HG03095 (cell line): ENCODE measurements at regions not wholly inside any gene's neighbourhood (a gene's known extent, or its start where the extent isn't known, plus 50 kb on each side); places are given as distances from the start of the nearest gene placed in this dataset.

Experiments
- ATAC-seq: cut with Tn5 transposase; IDR thresholded peaks from one replicate; pipeline ENCODE4 v1.9.1; 2021; ENCODE audit warnings: moderate library complexity; ENCODE audit not compliant: unreplicated experiment

DNA sequence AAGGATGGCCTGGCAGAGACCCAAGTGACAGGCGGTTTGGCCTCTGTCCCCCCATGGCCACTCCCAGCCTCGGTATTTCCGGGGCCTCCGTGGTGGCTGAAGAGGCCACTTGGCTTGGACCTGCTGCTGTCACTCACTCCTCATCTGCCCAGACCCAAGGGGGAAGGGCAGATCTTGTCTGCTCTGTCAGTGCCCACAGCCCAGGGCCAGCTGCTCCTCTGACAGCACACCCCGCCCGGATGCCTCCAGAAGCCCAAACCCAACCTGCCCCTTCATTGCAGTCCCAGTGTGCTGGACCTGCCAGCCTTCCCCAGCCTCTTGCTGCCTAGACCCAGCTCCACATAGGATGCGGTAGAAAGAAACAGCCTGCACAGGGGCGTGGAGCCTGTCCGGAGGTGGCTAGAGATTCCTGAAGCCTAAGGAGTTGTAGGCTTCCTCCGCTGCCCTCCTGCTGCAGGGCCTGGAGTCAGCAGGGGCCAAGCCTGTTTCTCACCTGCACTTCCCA lies 52.0 kb downstream of the MAGEF1 start:
- no peak for ATAC-seq

DNA sequence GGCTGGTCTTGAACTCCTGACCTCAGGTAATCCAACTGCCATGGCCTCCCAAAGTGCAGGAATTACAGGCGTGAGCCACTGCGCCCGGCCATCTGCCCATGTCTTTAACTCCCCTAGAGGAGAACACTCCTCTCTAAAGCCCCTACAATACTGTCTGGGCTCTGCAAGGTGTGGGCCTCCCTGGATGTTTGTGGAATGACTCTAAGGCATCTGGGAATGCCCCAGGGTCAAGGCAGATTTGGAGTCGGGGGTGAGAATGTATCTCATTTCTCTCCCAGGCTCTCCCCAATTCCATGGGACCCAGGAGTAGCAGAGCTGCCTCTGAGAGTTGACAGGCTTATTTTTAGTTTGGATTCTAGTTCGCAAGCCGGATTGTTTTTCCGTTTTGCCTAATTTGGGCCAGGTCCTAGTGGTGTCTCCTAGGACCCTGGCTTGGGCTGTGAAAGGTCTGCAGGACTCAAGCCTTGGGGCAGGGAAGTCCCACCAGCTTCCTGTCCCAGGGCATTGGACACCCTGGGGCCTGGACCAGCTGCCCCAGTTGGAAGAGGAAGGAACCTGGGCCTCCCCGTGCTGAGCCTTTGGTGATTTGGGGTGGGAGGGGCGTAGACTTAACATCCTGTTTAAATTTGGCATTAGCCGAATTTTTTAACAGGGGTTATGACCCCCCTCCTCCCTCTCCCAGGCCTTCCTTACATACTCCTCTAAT lies 53.5 kb downstream of the MAGEF1 start:
- ATAC-seq: no peak

DNA sequence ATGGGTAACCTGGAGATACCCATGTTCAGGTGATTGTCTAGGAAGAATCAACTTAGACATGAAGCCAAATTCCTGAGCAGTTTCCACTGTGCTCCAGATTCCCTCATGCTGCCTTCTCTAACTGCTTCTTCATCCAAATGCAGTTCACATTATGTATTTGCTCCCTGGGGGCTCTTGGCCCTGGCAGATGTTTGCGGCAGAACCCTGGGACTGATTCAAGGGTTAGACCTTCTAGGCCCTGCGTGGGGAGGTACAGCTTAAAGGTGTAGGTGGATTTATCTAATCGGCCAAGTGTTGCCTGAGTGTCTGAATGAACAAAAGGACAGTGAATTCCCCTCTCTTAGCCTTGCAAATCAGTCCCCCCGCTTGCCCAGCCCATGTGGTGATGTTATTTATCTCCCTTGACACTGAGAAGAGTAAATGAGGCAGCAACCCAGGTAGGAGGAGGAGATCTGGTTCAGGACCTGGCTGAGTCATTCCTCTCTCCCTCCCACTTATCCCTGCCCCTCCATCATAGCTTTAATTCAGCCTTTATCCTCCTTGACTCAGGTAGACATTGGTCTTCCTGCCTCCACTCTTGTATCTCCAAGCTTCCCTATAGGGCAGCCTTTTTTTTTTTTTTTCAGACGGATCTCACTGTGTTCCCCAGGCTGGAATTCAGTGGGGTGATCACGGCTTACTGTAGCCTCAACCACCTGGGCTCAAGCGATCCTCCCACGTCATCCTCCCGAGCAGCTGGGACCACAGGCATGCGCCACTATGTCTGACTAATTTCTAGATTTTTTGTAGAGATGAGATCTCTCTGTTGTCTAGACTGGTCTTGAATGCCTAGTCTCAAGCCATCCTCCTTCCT lies 54.8 kb downstream of the MAGEF1 start:
- peak; percentile 87 for ATAC-seq

DNA sequence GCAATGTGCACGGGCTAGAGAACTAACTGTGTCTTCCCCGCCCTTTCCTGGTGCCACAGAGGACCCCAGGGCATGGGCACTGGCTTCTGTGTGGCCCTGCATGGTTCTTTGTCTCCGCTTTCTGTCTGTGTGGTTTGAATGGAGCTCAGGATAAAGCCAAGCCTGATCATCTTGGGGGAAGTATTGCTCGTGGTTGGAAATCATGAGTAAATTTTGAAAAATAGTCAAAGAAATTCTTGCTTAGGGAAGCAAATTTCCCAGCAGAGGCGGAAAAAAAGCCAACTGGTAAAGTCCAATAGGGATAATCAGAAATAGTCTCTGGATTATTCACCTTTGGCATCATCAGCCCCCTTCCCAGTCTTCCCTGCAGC lies 55.4 kb downstream of the MAGEF1 start:
- no peak for ATAC-seq

DNA sequence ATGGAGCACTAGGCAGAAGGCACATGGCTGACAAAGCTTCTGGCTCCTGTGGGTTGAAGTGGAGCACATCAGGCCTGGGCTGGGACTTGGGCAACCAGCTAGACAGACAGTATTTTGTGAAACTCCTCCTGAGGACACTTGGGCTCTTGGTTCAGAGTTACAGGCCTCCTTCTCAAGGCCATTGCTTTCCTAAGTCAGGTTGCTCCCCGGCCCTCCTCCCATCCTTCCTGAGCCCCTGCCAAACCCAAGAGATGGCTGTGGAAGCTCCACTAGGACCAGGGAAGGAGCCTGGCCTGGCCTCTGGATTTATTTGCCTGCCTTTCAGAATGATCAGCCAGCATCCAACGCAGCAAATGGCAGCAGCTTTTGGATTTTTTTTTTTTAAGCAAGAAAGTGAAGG lies 56.3 kb downstream of the MAGEF1 start:
- ATAC-seq: no peak

DNA sequence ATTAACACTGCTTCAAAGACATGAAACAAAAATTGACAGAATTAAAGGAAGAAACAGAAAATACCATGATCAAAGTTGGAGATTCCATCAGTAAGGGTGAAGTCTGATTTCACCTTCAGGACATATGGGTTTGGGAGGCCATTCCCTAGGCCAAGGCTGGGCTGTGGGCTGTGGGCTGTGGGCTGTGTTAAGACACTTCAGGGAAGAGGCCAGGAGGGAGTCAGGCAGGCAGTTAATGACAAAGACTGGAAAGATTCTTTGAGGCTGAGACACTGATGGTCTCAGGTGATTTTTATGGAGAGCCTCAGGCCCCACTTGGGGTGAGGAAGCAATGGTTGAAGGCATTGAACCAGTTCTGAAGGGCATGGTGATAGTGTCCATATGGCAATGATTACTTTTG lies 57.5 kb downstream of the MAGEF1 start:
- ATAC-seq: no peak

DNA sequence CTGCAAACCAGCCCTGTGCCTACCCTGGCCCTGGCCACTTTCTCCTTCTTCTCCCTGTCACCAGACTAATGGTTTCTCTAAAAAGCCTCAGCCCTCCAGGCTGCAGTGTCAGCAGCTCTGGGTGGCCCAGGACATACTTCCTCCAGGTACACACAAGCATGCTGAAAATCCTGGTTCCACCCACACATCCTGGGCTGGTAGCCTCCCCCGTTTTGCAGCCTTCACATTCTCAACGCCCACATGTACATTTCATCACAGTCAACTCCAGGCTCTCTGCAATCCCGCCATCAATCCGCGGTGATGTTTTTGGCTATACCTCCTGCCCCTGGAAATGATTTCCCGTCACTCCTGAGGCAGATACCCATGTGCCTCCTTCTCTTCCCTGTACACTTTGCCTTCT lies 59.4 kb downstream of the MAGEF1 start:
- ATAC-seq: no peak

DNA sequence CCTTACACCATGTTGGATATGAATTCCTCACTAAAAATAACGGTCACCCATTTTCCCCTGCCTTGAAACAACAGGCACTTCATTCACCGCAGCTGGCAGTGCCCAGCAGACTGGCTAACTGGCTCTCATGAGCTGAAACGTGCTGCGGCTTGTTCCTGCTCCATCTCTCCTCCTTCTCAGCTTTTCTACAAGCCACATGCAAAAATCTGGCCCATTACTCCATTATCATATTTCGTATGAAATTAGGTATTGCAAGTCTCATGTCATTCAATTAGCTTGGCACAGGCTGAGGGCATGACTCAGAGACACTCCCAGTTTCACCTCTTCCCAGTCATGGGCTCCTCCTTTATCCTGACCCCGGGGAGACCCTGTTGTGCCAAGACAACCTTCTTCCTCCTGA lies 60.0 kb downstream of the MAGEF1 start:
- ATAC-seq: no peak

DNA sequence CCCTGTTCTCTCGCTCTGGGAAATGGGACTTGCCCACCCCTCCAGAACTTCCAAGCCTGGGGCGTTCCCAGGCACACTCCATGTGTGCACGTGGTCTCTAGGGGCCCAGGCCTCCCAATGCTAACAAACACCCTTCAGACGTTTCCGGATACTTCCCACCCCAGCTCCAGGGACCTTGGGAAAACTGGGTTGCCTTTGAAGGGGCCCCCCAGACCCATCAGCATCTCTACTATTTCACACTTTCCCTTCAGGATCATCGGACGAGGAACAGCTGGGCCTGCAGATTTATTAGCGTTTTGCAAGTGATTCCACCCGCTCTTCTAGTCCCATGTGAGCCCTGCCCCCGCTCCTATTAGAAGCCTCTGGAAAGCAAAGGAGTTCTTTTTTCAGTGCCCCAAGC lies 63.2 kb downstream of the MAGEF1 start:
- ATAC-seq: no peak

DNA sequence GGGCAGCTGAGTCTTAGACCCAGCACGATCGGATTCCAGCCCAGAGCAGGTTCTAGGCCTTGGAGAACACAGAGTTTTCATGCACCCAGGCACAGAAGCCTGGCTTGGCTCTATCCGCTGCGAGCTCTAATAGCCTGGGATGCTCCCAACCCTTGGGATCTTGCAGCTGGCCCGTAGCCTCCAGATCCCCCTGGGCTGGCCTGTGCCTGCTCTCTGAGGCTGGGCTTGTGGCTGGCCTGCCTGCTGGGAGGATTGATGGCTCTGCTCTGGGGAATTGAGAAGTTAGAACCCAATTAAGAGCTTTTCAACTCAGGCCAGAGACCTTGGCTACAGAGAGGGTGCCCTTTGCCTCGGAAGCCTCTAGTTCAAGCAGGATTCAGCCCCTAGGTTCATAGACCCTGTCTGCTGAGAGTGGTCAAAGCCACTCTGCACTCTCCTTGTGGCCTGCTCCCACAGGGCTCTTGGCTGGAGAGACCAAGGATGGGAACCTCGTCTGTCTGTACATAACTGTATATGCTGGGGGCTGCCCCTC lies 64.4 kb downstream of the MAGEF1 start:
- no peak for ATAC-seq

DNA sequence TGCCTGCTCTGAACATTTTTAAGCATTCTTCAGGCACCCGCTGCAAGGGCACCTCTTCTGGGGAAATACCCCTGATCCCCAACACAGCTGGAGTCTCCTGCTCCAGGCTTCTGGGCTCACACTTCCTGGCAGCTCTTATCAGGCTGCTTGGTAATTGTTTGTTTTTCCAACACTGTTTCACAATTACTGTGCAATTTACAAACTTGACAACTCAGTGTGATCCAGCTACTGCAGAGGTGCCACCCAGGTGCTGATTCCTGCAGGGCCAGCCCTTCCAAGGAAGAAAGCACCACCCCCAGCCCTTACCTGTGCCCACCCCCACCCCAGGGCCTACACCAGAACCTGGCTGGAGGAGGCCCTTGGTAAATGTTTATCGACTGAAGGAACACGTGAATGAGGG lies 66.5 kb downstream of the MAGEF1 start:
- ATAC-seq: no peak

DNA sequence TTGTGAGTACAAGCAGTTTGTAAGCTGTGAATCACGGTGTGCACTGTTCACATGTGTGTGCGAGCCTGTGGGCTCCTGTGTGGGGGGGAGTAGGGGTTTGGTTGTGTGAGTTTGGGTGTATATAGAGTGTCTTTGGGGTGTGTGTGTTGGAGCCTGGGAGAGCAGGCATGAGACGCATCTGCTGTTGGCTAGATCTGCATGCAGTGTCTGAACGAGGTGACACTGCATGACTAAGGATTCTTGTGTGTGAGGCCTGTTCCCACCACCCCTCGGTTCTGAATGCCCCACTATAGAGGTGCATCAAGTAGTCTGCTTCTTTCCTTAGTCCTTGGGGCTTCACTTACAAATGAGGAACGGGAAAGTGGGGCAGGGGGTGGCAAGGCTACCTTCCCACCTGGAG lies 68.4 kb downstream of the MAGEF1 start:
- no peak for ATAC-seq

DNA sequence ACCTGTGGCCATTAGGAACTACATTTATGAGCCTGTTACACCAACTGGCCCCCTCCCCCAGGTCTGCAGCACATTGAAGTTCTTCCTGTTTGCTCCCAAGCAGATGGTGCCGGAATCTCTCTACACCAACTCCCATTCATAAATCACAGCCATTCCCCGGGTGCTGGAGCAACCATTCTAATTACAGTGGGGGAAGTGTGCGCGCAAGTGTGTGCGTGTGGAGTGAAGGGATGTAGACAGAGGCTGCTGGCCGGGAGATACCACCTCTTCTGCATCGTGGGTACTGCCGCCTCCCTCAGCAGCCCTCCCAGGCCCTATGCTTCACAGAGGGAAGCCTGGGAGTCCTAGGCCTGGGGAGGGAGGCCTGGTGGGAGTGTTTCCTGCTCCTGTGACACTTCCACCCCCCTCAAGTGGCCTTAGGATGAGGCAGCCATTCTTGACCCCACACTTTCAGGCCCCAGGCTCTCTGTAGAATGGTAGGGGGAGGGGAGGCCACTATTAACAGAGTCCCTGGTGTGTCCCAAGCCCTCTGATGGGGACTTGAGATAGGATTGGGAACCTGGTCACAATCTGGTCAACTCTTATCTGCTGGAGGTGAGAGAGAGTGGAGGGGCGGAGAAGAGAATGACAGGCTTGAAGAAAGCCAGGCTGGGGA lies 69.1 kb downstream of the MAGEF1 start:
- ATAC-seq: no peak

DNA sequence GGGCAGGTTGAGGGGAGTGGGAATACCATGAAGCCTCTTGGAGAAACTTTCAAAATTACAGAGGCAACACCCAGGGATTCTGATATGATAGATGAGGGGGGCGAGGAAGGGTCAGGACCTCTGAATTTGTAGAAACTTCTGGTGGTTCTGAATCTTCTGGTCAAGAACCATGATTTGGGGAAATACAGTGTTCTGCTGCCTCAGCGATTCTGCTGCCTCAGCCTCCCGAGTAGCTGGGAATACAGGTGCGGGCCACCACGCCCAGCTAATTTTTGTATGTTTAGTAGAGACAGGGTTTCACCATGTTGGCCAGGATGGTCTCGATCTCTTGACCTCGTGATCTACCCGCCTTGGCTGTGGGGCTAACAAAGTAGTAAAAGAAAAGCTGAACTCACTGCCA lies 70.4 kb downstream of the MAGEF1 start:
- no peak for ATAC-seq

DNA sequence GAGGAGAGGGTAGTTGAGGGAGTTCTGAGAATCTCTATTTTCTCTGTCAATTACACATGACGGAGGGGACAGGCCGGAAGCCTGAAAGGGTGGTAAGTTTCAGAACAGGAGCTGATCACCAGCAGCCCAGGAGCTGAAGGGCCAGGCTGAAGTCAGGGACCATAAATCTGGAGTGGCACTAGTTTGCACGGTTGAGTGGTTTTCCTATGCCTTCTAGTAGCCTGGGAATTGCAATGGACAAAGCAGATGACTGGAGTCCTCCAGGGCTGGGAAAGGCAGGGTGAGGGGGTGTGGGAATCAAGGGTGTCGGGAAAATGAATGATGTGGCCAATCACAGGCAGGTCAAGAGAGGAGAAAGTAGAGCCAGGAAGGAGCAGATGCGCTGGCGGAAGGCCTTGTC lies 72.5 kb downstream of the MAGEF1 start:
- no peak for ATAC-seq

DNA sequence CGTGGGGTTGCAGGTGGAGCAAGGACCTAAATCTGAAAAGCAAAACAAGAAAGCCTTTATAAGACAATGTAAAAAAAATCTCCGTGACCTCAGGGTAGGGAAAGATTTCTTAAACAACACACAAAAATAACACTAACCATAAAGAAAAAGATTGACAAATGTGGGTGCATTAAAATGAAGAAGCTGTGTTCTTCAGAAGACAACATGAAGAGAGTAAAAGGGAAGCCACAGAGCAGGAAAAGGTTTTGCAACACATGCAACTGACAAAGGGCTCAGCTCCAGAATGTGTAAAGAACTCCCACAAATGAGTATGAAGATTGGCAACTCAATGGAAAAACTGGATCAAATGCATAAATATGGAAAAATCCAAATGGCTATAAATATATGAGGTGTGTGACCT lies 74.2 kb downstream of the MAGEF1 start:
- ATAC-seq: no peak

DNA sequence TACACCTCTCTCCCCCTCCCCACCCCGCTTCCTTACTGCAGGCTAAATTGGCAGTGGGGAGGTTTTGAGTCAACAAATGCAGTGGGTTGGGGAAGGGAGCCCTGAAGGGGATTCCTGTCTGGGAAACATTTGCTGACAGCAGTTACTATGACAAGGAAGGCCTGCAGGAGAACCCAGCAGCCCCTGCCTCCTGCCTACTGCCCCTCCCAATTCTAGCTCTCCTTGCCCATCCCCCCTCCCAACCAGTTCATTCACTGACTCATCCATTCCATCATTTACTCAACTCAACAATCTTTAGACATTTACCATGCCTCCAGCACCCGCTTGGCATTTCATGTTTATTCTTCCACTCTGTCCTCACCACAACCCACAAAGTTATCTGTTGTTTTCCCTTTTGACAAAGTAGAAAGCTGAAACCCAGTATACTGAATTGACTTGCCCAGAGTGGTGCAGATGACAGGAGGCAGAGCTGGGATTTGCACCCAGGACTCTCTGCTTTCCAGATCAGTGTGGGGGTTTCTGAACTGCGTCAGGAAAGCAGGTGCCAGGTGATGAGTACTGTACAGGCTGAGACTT lies 75.0 kb downstream of the MAGEF1 start:
- no peak for ATAC-seq

DNA sequence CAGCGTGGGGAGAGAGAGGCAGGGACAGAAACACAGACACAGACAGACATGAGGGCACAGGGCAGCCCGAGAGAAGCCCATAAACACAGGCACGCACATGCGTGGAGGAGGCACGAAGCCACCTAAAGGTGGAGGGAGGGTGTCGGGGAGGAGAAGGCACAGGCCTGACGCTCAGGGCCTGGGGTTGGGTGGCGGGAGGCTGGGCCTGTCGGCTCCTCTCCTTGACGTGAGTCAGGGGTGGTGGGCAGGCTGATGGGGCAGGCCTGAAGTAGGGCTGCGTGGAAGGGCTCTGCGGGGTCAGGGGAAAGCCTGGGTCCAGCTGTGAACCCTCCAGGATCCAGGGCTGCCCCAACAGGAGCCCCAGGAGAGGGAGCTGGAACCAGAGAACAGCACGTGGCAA lies 74.2 kb downstream of the EPHB3 start:
- no peak for ATAC-seq

DNA sequence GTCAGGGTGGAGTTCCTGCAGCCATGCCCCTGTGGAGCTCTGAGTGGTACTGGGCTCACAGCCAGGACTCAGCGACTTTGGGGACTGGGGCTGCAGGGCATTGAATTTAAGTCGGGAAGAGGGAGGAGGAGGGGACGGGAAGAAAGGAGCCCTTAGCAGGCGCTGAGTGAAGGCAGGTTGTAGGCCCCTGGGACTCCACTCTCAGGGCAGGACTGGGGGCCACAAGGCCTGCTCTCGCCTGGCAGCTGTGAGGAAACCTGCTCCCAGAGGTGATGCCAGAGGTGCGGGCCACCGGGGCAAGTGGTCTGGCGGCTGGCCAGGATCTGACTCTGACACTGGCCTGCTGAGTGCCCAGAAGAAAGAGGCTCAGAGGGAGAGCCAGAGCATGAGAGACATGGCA lies 73.5 kb downstream of the EPHB3 start:
- ATAC-seq: no peak

DNA sequence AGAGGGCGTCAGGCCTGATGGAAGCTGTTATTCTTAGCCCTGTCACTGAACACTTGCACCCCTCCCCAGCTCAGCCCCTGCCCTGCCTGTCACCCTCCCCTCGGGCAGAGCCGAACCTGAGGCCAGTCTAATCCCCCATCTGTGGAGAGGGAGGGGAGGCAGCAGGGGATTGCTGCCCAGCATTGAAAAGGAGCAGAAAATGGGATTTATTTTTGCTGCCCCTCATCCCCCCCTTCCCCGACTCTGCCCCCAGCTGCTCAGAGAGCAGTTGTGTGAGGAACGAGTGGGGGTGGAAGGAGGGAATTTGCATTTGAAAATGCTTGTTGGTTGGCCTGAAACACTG lies 71.6 kb downstream of the EPHB3 start:
- no peak for ATAC-seq

DNA sequence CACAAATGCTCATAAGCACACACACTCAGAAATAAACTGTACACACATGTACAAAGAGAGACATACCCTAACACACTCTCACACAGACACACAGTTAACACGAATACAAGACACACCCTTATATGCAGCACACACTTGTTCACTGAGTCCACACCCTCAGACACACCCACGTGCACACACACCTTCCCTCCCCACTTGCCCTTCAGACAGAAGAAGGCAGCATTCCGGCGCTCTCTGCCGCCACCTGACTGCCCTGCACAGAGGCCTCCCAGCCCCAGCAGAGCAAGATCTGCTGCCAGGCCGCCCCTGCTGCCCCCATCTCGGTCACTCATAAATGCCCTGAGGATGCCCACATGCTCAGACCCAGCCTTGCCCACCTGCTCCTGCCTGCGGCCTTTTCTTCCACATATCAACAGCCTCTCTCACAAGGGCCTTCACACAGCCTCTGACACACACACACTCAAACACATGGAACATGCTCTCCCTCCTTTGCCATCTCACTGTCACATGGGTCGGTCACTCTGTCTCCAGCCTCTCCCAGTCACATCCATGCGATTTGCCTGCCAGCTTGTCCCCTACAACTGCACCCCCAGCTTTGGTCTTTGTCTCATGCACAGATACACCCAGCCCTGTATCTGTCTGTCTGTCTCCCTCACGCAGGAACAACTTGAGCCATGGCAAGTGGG lies 71.1 kb downstream of the EPHB3 start:
- ATAC-seq: no peak
